ENCODE measurements at regions not wholly inside any gene's neighbourhood (a gene's known extent, or its start where the extent isn't known, plus 50 kb on each side); places are given as distances from the start of the nearest gene placed in this dataset.

- no peak for TF ChIP-seq CTCF (IDR thresholded peaks at IDR 0.05; ENCODE audit: low read depth, low read length, poor library complexity, severe bottlenecking)
- TF ChIP-seq EZH2phosphoT487 (IDR thresholded peaks at IDR 0.05; ENCODE audit: borderline replicate concordance, low read length): no peak
These were observed 67.9 kb downstream of the KLHDC7A start for GRCh38 chr1:18548643-18549042.
